Fibroblast of the aortic adventitia (primary cell): ENCODE measurements at regions not wholly inside any gene's neighbourhood (a gene's known extent, or its start where the extent isn't known, plus 50 kb on each side); places are given as distances from the start of the nearest gene placed in this dataset.
A peak's percentile ranks its signal among the peaks of the same experiment; 100 is the strongest.

Source experiments
- DNase-seq: peaks from one replicate; pipeline ENCODE4 v3.0.0-alpha.2; 2010; ENCODE audit warnings: low read depth
- H3K4me3 ChIP-seq: 2 replicates; pipeline ENCODE4 v1.5.1; 2011; ENCODE audit warnings: low read depth, mild to moderate bottlenecking, control low read depth, low read length, moderate library complexity
- CTCF ChIP-seq: IDR thresholded peaks from 2 replicates; pipeline ENCODE4 v1.5.1; 2011; ENCODE audit warnings: mild to moderate bottlenecking, low read length, control low read depth, inconsistent platforms; ENCODE audit not compliant: insufficient read depth

GRCh38 chr4:175281894-175282293, 363.7 kb downstream of the ADAM29 start:
- DNase-seq: no peak
- no peak for TF ChIP-seq CTCF
- H3K4me3 ChIP-seq: no peak overlapping the region

DNA sequence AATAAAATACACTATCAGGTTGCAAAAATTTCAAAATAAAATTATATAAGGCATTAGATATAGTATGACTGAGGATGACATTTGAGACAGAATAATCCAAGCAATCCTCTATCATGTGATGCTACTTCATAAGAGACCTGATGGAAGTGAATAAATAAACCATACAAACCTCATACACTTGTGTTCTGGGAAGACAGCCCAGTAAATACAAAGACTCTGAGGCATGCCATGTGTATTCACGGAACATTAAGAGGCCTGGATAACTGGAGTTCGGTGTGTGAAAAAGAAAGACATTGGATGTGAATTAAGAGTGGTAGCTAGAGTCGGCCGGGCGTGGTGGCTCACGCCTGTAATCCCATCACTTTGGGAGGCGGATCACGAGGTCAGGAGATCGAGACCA, 364.2 kb downstream of the ADAM29 start:
- no peak for DNase-seq
- H3K4me3 ChIP-seq: no peak overlapping the region
- no peak for TF ChIP-seq CTCF

DNA sequence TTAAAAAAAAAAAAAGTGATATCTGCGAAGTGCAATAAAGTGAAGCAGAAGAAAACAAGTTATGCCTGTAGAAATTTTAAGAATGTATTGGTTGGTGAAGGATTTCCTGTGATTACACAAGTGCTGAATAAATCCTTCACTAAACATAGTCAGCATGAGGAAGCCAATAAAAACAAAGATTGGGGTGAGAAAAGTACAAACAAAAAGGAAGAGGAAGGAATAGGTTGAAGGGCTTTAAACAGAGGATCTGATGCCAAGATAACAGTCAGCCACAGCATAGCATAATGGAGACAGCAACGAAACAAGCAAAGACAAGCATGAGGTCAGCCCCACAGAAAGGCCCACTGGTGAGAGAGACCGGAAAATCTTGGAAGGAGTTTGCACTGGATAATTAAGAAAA, 372.2 kb downstream of the ADAM29 start:
- DNase-seq: peak; percentile 51
- no peak for TF ChIP-seq CTCF
- H3K4me3 ChIP-seq: no peak overlapping the region

DNA sequence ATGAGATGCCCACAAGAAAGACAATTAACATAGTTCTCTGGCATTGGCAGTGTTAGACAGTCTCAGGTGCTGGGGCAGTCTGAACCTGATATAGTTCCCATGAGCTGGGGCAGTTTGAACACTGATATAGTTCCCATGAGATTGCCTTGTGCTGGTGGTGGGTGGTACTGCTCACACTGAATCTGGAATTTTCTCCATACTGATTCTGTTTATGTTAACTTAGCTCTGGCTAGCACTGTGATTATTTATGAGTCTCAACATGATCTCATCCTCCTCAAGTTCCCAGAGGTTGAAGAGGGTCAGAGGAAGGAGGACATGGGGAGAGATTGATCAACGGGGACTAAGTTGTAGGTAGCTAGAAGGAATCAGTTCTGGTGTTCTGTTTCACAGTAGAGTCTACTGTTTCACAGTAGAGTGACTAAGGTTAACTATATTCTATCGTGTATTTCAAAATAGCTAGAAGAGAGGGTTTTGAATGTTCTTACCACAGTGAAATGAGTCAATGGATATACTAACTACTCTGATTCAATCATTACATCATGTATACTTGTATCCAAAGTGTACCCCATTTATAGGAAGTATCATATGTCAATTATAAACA, 379.9 kb downstream of the ADAM29 start:
- H3K4me3 ChIP-seq: no peak overlapping the region
- DNase-seq: no peak
- TF ChIP-seq CTCF: no peak

DNA sequence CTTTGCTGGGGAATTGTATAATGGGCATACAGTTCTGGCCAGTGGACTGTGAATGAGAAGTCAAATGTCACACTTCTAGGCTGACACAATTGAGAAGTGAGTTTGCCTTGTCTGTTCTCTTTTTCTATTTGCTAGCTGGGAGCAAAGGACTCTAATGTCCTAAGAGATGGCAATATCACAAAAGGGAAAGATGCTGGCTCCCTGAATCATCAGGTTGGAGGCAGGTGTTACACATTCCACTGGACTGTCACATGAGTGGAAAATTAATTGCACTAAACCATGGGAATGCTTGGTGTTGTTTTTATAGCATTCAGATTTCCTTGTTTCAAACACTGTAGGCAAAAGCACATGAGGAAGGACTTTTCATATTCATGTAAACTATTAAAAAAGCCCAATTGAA, 388.3 kb downstream of the ADAM29 start:
- no peak for DNase-seq
- no peak for TF ChIP-seq CTCF
- no peak overlapping the region for H3K4me3 ChIP-seq

GRCh38 chr4:175307326-175307725, 389.2 kb downstream of the ADAM29 start:
- TF ChIP-seq CTCF: no peak
- H3K4me3 ChIP-seq: no peak overlapping the region
- no peak for DNase-seq

GRCh38 chr4:175308236-175308635, 390.1 kb downstream of the ADAM29 start:
- peak; percentile 41 for DNase-seq
- H3K4me3 ChIP-seq: no peak overlapping the region

More at GRCh38 chr4:175308236-175308635, 390.1 kb downstream of the ADAM29 start:
- no peak for TF ChIP-seq CTCF
